H1 (cell line): ENCODE measurements at regions not wholly inside any gene's neighbourhood (a gene's known extent, or its start where the extent isn't known, plus 50 kb on each side); places are given as distances from the start of the nearest gene placed in this dataset.

Experiments
- CHD2 ChIP-seq: IDR thresholded peaks from 2 replicates; pipeline ENCODE4 v1.6.1; 2012; ENCODE audit warnings: low read length, improper control_type of control experiment
- EP300 ChIP-seq, 2 experiments: IDR thresholded peaks; 1 replicate in 1 of 2; 2 replicates in 1 of 2; pipeline ENCODE4 v1.6.1; 2011 to 2012; ENCODE audit warnings: low read depth in 2 of 2, low read length in 2 of 2, mild to moderate bottlenecking in 2 of 2, borderline replicate concordance in 1 of 2, inconsistent platforms in 1 of 2, moderate library complexity in 1 of 2
- EZH2 ChIP-seq: fragments of 200-600 bp; sonication (generic); IDR thresholded peaks from 2 replicates; pipeline ENCODE4 v1.7.1; 2012; ENCODE audit warnings: low read depth, mild to moderate bottlenecking, moderate library complexity, low read length, inconsistent platforms; ENCODE audit not compliant: severe bottlenecking
- GABPA ChIP-seq: IDR thresholded peaks from 2 replicates; pipeline ENCODE4 v1.6.1; 2011; ENCODE audit warnings: mild to moderate bottlenecking, low read length, moderate library complexity, borderline replicate concordance; ENCODE audit not compliant: insufficient read depth
- KDM1A ChIP-seq: fragments of 200-600, 300-600 bp; sonication (generic); IDR thresholded peaks from 2 replicates; pipeline ENCODE4 v1.7.1; 2016; ENCODE audit warnings: mild to moderate bottlenecking, low read length, borderline replicate concordance
- POLR2A ChIP-seq, 2 experiments: IDR thresholded peaks; 1 replicate in 1 of 2; 2 replicates in 1 of 2; pipeline ENCODE4 v1.6.1; 2011; ENCODE audit warnings: low read depth in 2 of 2, low read length in 2 of 2, mild to moderate bottlenecking in 2 of 2; ENCODE audit errors: control extremely low read depth in 1 of 2
- POLR2AphosphoS5 ChIP-seq: IDR thresholded peaks from 2 replicates; pipeline ENCODE4 v1.6.1; 2011; ENCODE audit warnings: low read depth, low read length
- RAD21 ChIP-seq, 2 experiments: IDR thresholded peaks in 1 of 2; conservative IDR thresholded peaks in 1 of 2; 2 replicates each; pipeline ENCODE4 v1.6.1; 2011; ENCODE audit warnings: low read depth in 2 of 2, low read length in 2 of 2, improper control_type of control experiment in 1 of 2, inconsistent platforms in 1 of 2, mild to moderate bottlenecking in 1 of 2, moderate library complexity in 1 of 2
- TAF1 ChIP-seq: IDR thresholded peaks from 2 replicates; pipeline ENCODE4 v1.6.1; 2011; ENCODE audit warnings: mild to moderate bottlenecking, low read depth, low read length
- YY1 ChIP-seq: IDR thresholded peaks from 2 replicates; pipeline ENCODE4 v1.6.1; 2011; ENCODE audit warnings: low read depth, mild to moderate bottlenecking, low read length
- TF ChIP-seq, protein P1 (sequence below), 3 experiments: IDR thresholded peaks; 1 replicate in 2 of 3; 2 replicates in 1 of 3; pipeline versions ENCODE4 v1.5.1 to v1.6.1; 2011; ENCODE audit warnings: low read length in 3 of 3, mild to moderate bottlenecking in 3 of 3, inconsistent platforms in 2 of 3, low read depth in 1 of 3, moderate library complexity in 1 of 3; ENCODE audit not compliant: insufficient read depth in 1 of 3; ENCODE audit errors: control extremely low read depth in 1 of 3
- TF ChIP-seq, protein P2 (sequence below): IDR thresholded peaks from 2 replicates; pipeline ENCODE4 v1.6.1; 2012; ENCODE audit warnings: low read length, inconsistent platforms

DNA sequence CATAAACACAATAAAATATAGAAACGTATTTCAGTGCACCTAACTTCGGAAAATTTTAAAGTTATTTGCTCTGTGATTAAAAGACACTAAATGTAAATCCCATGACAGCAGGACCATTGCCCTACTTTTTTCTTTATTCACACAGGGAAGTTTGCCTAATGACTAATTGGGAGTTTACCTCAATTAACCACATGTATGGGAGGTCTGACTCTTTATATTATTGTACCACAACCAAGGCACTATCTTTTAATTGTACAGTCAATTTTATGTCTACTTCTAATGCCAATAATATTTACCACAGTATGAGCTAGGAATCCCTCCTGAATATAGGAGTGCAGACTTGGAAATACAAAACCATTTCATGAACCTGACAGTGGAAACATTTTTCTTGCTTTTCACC lies 360.8 kb upstream of the NEGR1 start:
- TF ChIP-seq EZH2, result no peak
- TF ChIP-seq KDM1A, result no peak
- TF ChIP-seq POLR2AphosphoS5, result no peak
- TF ChIP-seq YY1, result no peak
- TF ChIP-seq, protein P1, sequence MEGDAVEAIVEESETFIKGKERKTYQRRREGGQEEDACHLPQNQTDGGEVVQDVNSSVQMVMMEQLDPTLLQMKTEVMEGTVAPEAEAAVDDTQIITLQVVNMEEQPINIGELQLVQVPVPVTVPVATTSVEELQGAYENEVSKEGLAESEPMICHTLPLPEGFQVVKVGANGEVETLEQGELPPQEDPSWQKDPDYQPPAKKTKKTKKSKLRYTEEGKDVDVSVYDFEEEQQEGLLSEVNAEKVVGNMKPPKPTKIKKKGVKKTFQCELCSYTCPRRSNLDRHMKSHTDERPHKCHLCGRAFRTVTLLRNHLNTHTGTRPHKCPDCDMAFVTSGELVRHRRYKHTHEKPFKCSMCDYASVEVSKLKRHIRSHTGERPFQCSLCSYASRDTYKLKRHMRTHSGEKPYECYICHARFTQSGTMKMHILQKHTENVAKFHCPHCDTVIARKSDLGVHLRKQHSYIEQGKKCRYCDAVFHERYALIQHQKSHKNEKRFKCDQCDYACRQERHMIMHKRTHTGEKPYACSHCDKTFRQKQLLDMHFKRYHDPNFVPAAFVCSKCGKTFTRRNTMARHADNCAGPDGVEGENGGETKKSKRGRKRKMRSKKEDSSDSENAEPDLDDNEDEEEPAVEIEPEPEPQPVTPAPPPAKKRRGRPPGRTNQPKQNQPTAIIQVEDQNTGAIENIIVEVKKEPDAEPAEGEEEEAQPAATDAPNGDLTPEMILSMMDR (IDR thresholded peaks at IDR 0.05; ENCODE audit: control extremely low read depth in 1 of 3, insufficient read depth in 1 of 3, low read depth in 1 of 3, low read length in 3 of 3), result no peak
- TF ChIP-seq CHD2, result no peak
- no peak for TF ChIP-seq TAF1
- no peak for TF ChIP-seq EP300 (IDR thresholded peaks at IDR 0.05; ENCODE audit: borderline replicate concordance in 1 of 2, low read depth in 2 of 2, low read length in 2 of 2)
- no peak for TF ChIP-seq POLR2A (IDR thresholded peaks at IDR 0.05; ENCODE audit: control extremely low read depth in 1 of 2, low read depth in 2 of 2, low read length in 2 of 2)
- TF ChIP-seq GABPA, result no peak
- TF ChIP-seq, protein P2, sequence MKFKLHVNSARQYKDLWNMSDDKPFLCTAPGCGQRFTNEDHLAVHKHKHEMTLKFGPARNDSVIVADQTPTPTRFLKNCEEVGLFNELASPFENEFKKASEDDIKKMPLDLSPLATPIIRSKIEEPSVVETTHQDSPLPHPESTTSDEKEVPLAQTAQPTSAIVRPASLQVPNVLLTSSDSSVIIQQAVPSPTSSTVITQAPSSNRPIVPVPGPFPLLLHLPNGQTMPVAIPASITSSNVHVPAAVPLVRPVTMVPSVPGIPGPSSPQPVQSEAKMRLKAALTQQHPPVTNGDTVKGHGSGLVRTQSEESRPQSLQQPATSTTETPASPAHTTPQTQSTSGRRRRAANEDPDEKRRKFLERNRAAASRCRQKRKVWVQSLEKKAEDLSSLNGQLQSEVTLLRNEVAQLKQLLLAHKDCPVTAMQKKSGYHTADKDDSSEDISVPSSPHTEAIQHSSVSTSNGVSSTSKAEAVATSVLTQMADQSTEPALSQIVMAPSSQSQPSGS, result no peak
- TF ChIP-seq RAD21 (IDR thresholded peaks at IDR 0.05 in 1 of 2, conservative IDR thresholded peaks at IDR 0.05 in 1 of 2; ENCODE audit: low read depth in 2 of 2, low read length in 2 of 2), result no peak
